Testis (tissue), 2 donors: ENCODE measurements at regions not wholly inside any gene's neighbourhood (a gene's known extent, or its start where the extent isn't known, plus 50 kb on each side); places are given as distances from the start of the nearest gene placed in this dataset.

Source experiments
- DNase-seq: peaks from one replicate; pipeline ENCODE4 v3.0.0-alpha.2; 2019
- H3K27ac ChIP-seq, 2 donors: fragments of 200-600 bp; sonication (generic); one replicate each; pipeline ENCODE4 v1.5.1; 2019
- H3K27me3 ChIP-seq: fragments of 200-600 bp; sonication (generic); one replicate; pipeline ENCODE4 v1.5.1; 2019
- H3K36me3 ChIP-seq: fragments of 200-600 bp; sonication (generic); one replicate; pipeline ENCODE4 v1.5.1; 2017; ENCODE audit warnings: low read depth; ENCODE audit errors: missing control alignments
- H3K4me1 ChIP-seq: fragments of 200-600 bp; sonication (generic); one replicate; pipeline ENCODE4 v1.5.1; 2019
- H3K4me3 ChIP-seq, 2 donors: fragments of 200-600 bp; sonication (generic); one replicate each; pipeline ENCODE4 v1.5.1; 2017 to 2019
- H3K9me3 ChIP-seq: fragments of 200-600 bp; sonication (generic); one replicate; pipeline ENCODE4 v1.5.1; 2017
- CTCF ChIP-seq, 3 experiments: fragments of 450-650 bp in 2 of 3; fragments of 200-600 bp in 1 of 3; sonication (generic) in 1 of 3; IDR thresholded peaks; one replicate each; pipeline ENCODE4 v1.5.1; 2016 to 2019; ENCODE audit warnings: antibody characterized with exemption in 3 of 3, mild to moderate bottlenecking in 2 of 3, moderate library complexity in 1 of 3
- POLR2A ChIP-seq: fragments of 450-650 bp; IDR thresholded peaks from one replicate; pipeline ENCODE4 v1.6.1; 2017; ENCODE audit warnings: antibody characterized with exemption, mild to moderate bottlenecking, moderate library complexity
- WGBS, 2 donors: methylation state at CpG; one replicate each; pipeline ENCODE4 v1.1.5; 2018; 5-methylcytosine and 5-hydroxymethylcytosine counted together
- intact Hi-C: fragments of 100-400 bp; cut with DNase I; formaldehyde crosslinking; loops from one replicate; pipeline ENCODE4 v1.15.1; 2023; ENCODE audit warnings: low total_unique reads

GRCh38 chr2:173754837-173755236 is 210.3 kb downstream of the SP3 start:
- TF ChIP-seq CTCF (IDR thresholded peaks at IDR 0.05) (no peak), POLR2A (no peak)
- H3K4me3 ChIP-seq = no peak overlapping the region
- intact Hi-C loops = no loop called here
- no peaks in the 10 kb centered on the region for H3K4me1 ChIP-seq
- H3K27me3 ChIP-seq = no peaks in the 10 kb centered on the region
- 75 to 87% methylated on average over 3 of the region's 3 CpGs for WGBS, 2 donors
- no peak for DNase-seq
- no peaks in the 10 kb centered on the region for H3K36me3 ChIP-seq
- no peak overlapping the region for H3K27ac ChIP-seq
- H3K9me3 ChIP-seq = no peaks in the 10 kb centered on the region

GRCh38 chr2:173755798-173756197 is 209.4 kb downstream of the SP3 start:
- H3K27me3 ChIP-seq = no peaks in the 10 kb centered on the region
- no peaks in the 10 kb centered on the region for H3K9me3 ChIP-seq
- TF ChIP-seq POLR2A (no peak), CTCF (IDR thresholded peaks at IDR 0.05) (no peak)
- intact Hi-C loops = no loop called here
- DNase-seq = no peak
- H3K4me3 ChIP-seq = no peak overlapping the region
- no peaks in the 10 kb centered on the region for H3K36me3 ChIP-seq
- no peak overlapping the region for H3K27ac ChIP-seq
- 94 to 100% methylated on average over 2 of the region's 2 CpGs for WGBS, 2 donors
- H3K4me1 ChIP-seq = no peaks in the 10 kb centered on the region

- intact Hi-C loops = no loop called here
- WGBS, 2 donors = 63 to 65% methylated on average over 6 of the region's 6 CpGs
- no peak for DNase-seq
- H3K27ac ChIP-seq = no peak overlapping the region
- no peaks in the 10 kb centered on the region for H3K27me3 ChIP-seq
- no peak overlapping the region for H3K4me3 ChIP-seq
- H3K9me3 ChIP-seq = no peaks in the 10 kb centered on the region
- no peaks in the 10 kb centered on the region for H3K4me1 ChIP-seq
- H3K36me3 ChIP-seq = no peaks in the 10 kb centered on the region
- TF ChIP-seq POLR2A (no peak), CTCF (IDR thresholded peaks at IDR 0.05) (no peak)
Measured at GRCh38 chr2:173759959-173760358, 205.2 kb downstream of the SP3 start.

- TF ChIP-seq POLR2A (no peak), CTCF (IDR thresholded peaks at IDR 0.05) (no peak)
- no peak for DNase-seq
- intact Hi-C loops = no loop called here
Measured at GRCh38 chr2:173760553-173760952, 204.6 kb downstream of the SP3 start.

GRCh38 chr2:173761603-173762119 is 203.5 kb downstream of the SP3 start:
- Histone ChIP-seq H3K27ac (no peak overlapping the region), H3K36me3 (no peaks in the 10 kb centered on the region), H3K27me3 (no peaks in the 10 kb centered on the region), H3K4me1 (no peaks in the 10 kb centered on the region), H3K4me3 (no peak overlapping the region), H3K9me3 (no peaks in the 10 kb centered on the region)
- 87 to 90% methylated on average over 8 of the region's 8 CpGs for WGBS, 2 donors
- DNase-seq = no peak
- intact Hi-C loops = no loop called here
- TF ChIP-seq CTCF (IDR thresholded peaks at IDR 0.05) (no peak), POLR2A (no peak)

More at GRCh38 chr2:173760553-173760952, 204.6 kb downstream of the SP3 start:
- Histone ChIP-seq H3K9me3 (no peaks in the 10 kb centered on the region), H3K27me3 (no peaks in the 10 kb centered on the region), H3K4me3 (no peak overlapping the region), H3K27ac (no peak overlapping the region), H3K4me1 (no peaks in the 10 kb centered on the region), H3K36me3 (no peaks in the 10 kb centered on the region)
- whole genome bisulfite sequencing, 2 donors = 8 to 9% methylated on average over 3 of the region's 3 CpGs
